ENCODE measurements at regions not wholly inside any gene's neighbourhood (a gene's known extent, or its start where the extent isn't known, plus 50 kb on each side); places are given as distances from the start of the nearest gene placed in this dataset.
"Not testable (repeated sequence)": the region's sequence is repeated elsewhere in the genome, so short reads cannot be mapped to it uniquely, and the experiment has no call there.

GRCh38 chr21:18147678-18148077 lies 97.0 kb upstream of the CHODL start:
- Histone ChIP-seq H3K4me3 (ENCODE audit: insufficient read depth, low read depth, low read length) (no peak overlapping the region), H3K36me3 (replicated peaks; ENCODE audit: control insufficient read depth, insufficient read depth, low read length) (no peaks in the 10 kb centered on the region), H3K27me3 (ENCODE audit: control insufficient read depth, insufficient read depth, low read length) (no peaks in the 10 kb centered on the region)
- no peak for DNase-seq

- Histone ChIP-seq H3K36me3 (replicated peaks; ENCODE audit: control insufficient read depth, insufficient read depth, low read length) (no peaks in the 10 kb centered on the region), H3K4me3 (ENCODE audit: insufficient read depth, low read depth, low read length) (no peak overlapping the region), H3K27me3 (ENCODE audit: control insufficient read depth, insufficient read depth, low read length) (no peaks in the 10 kb centered on the region)
- DNase-seq = no peak
These were observed 97.8 kb upstream of the CHODL start for GRCh38 chr21:18146820-18147219.

GRCh38 chr21:18144339-18144738 lies 100.3 kb upstream of the CHODL start:
- Histone ChIP-seq H3K27me3 (ENCODE audit: control insufficient read depth, insufficient read depth, low read length) (no peaks in the 10 kb centered on the region), H3K4me3 (ENCODE audit: insufficient read depth, low read depth, low read length) (no peak overlapping the region), H3K36me3 (replicated peaks; ENCODE audit: control insufficient read depth, insufficient read depth, low read length) (no peaks in the 10 kb centered on the region)
- DNase-seq = no peak

- H3K4me3 ChIP-seq (ENCODE audit: insufficient read depth, low read depth, low read length) = no peak overlapping the region
- H3K36me3 ChIP-seq (replicated peaks; ENCODE audit: control insufficient read depth, insufficient read depth, low read length) = no peaks in the 10 kb centered on the region
- no peak for DNase-seq
- H3K27me3 ChIP-seq (ENCODE audit: control insufficient read depth, insufficient read depth, low read length) = no peaks in the 10 kb centered on the region
These were observed 102.0 kb upstream of the CHODL start for GRCh38 chr21:18142655-18143054.

GRCh38 chr21:18138507-18138906 lies 106.1 kb upstream of the CHODL start:
- Histone ChIP-seq H3K27me3 (ENCODE audit: control insufficient read depth, insufficient read depth, low read length) (no peaks in the 10 kb centered on the region), H3K4me3 (ENCODE audit: insufficient read depth, low read depth, low read length) (no peak overlapping the region), H3K36me3 (replicated peaks; ENCODE audit: control insufficient read depth, insufficient read depth, low read length) (no peaks in the 10 kb centered on the region)
- no peak for DNase-seq

- no peak for DNase-seq
These were observed 115.1 kb upstream of the CHODL start for GRCh38 chr21:18129526-18129925.

GRCh38 chr21:18118566-18118965 lies 126.1 kb upstream of the CHODL start:
- Histone ChIP-seq H3K4me3 (ENCODE audit: insufficient read depth, low read depth, low read length) (no peak overlapping the region), H3K36me3 (replicated peaks; ENCODE audit: control insufficient read depth, insufficient read depth, low read length) (no peaks in the 10 kb centered on the region), H3K27me3 (ENCODE audit: control insufficient read depth, insufficient read depth, low read length) (no peaks in the 10 kb centered on the region)
- DNase-seq = no peak

More at GRCh38 chr21:18129526-18129925, 115.1 kb upstream of the CHODL start:
- Histone ChIP-seq H3K4me3 (ENCODE audit: insufficient read depth, low read depth, low read length) (no peak overlapping the region), H3K27me3 (ENCODE audit: control insufficient read depth, insufficient read depth, low read length) (no peaks in the 10 kb centered on the region), H3K36me3 (replicated peaks; ENCODE audit: control insufficient read depth, insufficient read depth, low read length) (no peaks in the 10 kb centered on the region)

GRCh38 chr21:18117176-18117575 lies 127.5 kb upstream of the CHODL start:
- Histone ChIP-seq H3K36me3 (replicated peaks; ENCODE audit: control insufficient read depth, insufficient read depth, low read length) (no peaks in the 10 kb centered on the region), H3K4me3 (ENCODE audit: insufficient read depth, low read depth, low read length) (no peak overlapping the region), H3K27me3 (ENCODE audit: control insufficient read depth, insufficient read depth, low read length) (no peaks in the 10 kb centered on the region)
- DNase-seq = no peak

- Histone ChIP-seq H3K27me3 (ENCODE audit: control insufficient read depth, insufficient read depth, low read length) (no peaks in the 10 kb centered on the region), H3K4me3 (ENCODE audit: insufficient read depth, low read depth, low read length) (no peak overlapping the region), H3K36me3 (replicated peaks; ENCODE audit: control insufficient read depth, insufficient read depth, low read length) (no peaks in the 10 kb centered on the region)
- DNase-seq = no peak
These were observed 129.8 kb upstream of the CHODL start for GRCh38 chr21:18114810-18115209.

GRCh38 chr21:18104802-18105201 lies 139.8 kb upstream of the CHODL start:
- Histone ChIP-seq H3K36me3 (replicated peaks; ENCODE audit: control insufficient read depth, insufficient read depth, low read length) (no peaks in the 10 kb centered on the region), H3K27me3 (ENCODE audit: control insufficient read depth, insufficient read depth, low read length) (no peaks in the 10 kb centered on the region), H3K4me3 (ENCODE audit: insufficient read depth, low read depth, low read length) (no peak overlapping the region)
- no peak for DNase-seq

- not testable (repeated sequence) for H3K36me3 ChIP-seq (replicated peaks; ENCODE audit: control insufficient read depth, insufficient read depth, low read length); DNase-seq; H3K27me3 ChIP-seq (ENCODE audit: control insufficient read depth, insufficient read depth, low read length); H3K4me3 ChIP-seq (ENCODE audit: insufficient read depth, low read depth, low read length)
These were observed 148.2 kb upstream of the CHODL start for GRCh38 chr21:18096413-18096812.

- DNase-seq = no peak
- Histone ChIP-seq H3K4me3 (ENCODE audit: insufficient read depth, low read depth, low read length) (no peak overlapping the region), H3K36me3 (replicated peaks; ENCODE audit: control insufficient read depth, insufficient read depth, low read length) (no peaks in the 10 kb centered on the region)
These were observed 154.8 kb upstream of the CHODL start for GRCh38 chr21:18089786-18090185.

GRCh38 chr21:18070392-18070791 lies 174.2 kb upstream of the CHODL start:
- H3K36me3 ChIP-seq (replicated peaks; ENCODE audit: control insufficient read depth, insufficient read depth, low read length) = no peaks in the 10 kb centered on the region
- no peaks in the 10 kb centered on the region for H3K27me3 ChIP-seq (ENCODE audit: control insufficient read depth, insufficient read depth, low read length)
- no peak for DNase-seq
- H3K4me3 ChIP-seq (ENCODE audit: insufficient read depth, low read depth, low read length) = no peak overlapping the region

More at GRCh38 chr21:18089786-18090185, 154.8 kb upstream of the CHODL start:
- H3K27me3 ChIP-seq (ENCODE audit: control insufficient read depth, insufficient read depth, low read length) = no peaks in the 10 kb centered on the region

- H3K27me3 ChIP-seq (ENCODE audit: control insufficient read depth, insufficient read depth, low read length) = no peaks in the 10 kb centered on the region
- no peaks in the 10 kb centered on the region for H3K36me3 ChIP-seq (replicated peaks; ENCODE audit: control insufficient read depth, insufficient read depth, low read length)
- no peak for DNase-seq
- no peak overlapping the region for H3K4me3 ChIP-seq (ENCODE audit: insufficient read depth, low read depth, low read length)
These were observed 174.8 kb upstream of the CHODL start for GRCh38 chr21:18069875-18070274.

- Histone ChIP-seq H3K27me3 (ENCODE audit: control insufficient read depth, insufficient read depth, low read length) (no peaks in the 10 kb centered on the region), H3K36me3 (replicated peaks; ENCODE audit: control insufficient read depth, insufficient read depth, low read length) (no peaks in the 10 kb centered on the region), H3K4me3 (ENCODE audit: insufficient read depth, low read depth, low read length) (no peak overlapping the region)
- DNase-seq = no peak
These were observed 184.2 kb upstream of the CHODL start for GRCh38 chr21:18060402-18060801.

GRCh38 chr21:18058731-18059398 lies 185.8 kb upstream of the CHODL start:
- no peak for DNase-seq
- Histone ChIP-seq H3K27me3 (ENCODE audit: control insufficient read depth, insufficient read depth, low read length) (no peaks in the 10 kb centered on the region), H3K4me3 (ENCODE audit: insufficient read depth, low read depth, low read length) (no peak overlapping the region), H3K36me3 (replicated peaks; ENCODE audit: control insufficient read depth, insufficient read depth, low read length) (no peaks in the 10 kb centered on the region)

All from H7 (cell line).